ENCODE measurements at regions not wholly inside any gene's neighbourhood (a gene's known extent, or its start where the extent isn't known, plus 50 kb on each side); places are given as distances from the start of the nearest gene placed in this dataset.

GRCh38 chr3:66722675-66723074, 221.9 kb upstream of the LRIG1 start:
- no peaks in the 10 kb centered on the region for H3K9me3 Mint-ChIP-seq
- no peaks in the 10 kb centered on the region for H3K36me3 Mint-ChIP-seq (ENCODE audit: low read depth)
- peaks cover 2% of the 10 kb centered on the region for H3K27me3 Mint-ChIP-seq
- no peak overlapping the region for H3K27ac Mint-ChIP-seq
- no peaks in the 10 kb centered on the region for H3K4me1 Mint-ChIP-seq (ENCODE audit: low read depth)
- intact Hi-C loops (cut with micrococcal nuclease) = no loop called here
- DNase-seq = no peak
- ATAC-seq = no peak
- ChIA-PET POLR2A (no interaction called here), CTCF (no interaction called here)
- no peak overlapping the region for H3K4me3 Mint-ChIP-seq
- TF ChIP-seq, protein P1, sequence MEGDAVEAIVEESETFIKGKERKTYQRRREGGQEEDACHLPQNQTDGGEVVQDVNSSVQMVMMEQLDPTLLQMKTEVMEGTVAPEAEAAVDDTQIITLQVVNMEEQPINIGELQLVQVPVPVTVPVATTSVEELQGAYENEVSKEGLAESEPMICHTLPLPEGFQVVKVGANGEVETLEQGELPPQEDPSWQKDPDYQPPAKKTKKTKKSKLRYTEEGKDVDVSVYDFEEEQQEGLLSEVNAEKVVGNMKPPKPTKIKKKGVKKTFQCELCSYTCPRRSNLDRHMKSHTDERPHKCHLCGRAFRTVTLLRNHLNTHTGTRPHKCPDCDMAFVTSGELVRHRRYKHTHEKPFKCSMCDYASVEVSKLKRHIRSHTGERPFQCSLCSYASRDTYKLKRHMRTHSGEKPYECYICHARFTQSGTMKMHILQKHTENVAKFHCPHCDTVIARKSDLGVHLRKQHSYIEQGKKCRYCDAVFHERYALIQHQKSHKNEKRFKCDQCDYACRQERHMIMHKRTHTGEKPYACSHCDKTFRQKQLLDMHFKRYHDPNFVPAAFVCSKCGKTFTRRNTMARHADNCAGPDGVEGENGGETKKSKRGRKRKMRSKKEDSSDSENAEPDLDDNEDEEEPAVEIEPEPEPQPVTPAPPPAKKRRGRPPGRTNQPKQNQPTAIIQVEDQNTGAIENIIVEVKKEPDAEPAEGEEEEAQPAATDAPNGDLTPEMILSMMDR (IDR thresholded peaks at IDR 0.05) = no peak

GRCh38 chr3:66723231-66723630, 222.4 kb upstream of the LRIG1 start:
- Mint-ChIP-seq H3K4me3 (no peak overlapping the region), H3K9me3 (no peaks in the 10 kb centered on the region), H3K36me3 (ENCODE audit: low read depth) (no peaks in the 10 kb centered on the region), H3K27me3 (peaks cover 2% of the 10 kb centered on the region), H3K4me1 (ENCODE audit: low read depth) (no peaks in the 10 kb centered on the region), H3K27ac (no peak overlapping the region)
- intact Hi-C loops (cut with micrococcal nuclease) = no loop called here
- ATAC-seq (no peak), DNase-seq (no peak)
- CTCF ChIA-PET = no interaction called here
- TF ChIP-seq, protein P1 (IDR thresholded peaks at IDR 0.05) = no peak
- POLR2A ChIA-PET = no interaction called here

DNA sequence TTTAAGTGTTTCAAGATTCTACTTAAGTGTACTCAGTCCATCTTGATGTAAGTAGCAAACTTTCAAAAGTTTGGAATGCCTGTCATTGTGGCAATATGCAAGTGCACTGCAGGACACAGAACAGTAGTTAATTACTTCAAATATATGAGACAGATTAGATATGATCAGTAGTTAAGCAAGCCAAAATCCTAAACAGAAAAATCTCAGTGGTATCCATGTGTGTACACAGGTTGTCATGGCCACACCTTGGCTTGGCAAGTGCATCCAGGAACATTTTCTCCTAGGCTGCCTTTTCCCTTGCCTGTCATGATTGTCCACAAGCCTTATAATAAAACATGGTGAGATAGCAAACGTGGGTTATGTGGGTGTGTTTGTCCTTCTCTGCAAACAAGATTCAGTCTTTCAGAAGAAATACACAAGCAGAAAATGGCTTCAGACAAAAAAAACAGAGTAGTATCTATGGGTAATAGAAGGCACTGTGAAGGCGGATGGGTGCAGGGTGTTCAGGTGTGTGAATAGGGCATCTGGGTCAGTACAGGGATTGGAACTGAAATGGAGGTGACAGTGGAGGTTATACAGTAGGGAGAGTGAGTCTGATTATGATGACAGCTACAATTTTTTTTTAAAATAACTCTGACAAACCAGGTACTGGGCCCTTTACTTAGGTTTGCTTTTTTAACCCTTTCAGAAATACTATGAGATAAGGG, 229.0 kb upstream of the LRIG1 start:
- Mint-ChIP-seq H3K9me3 (no peaks in the 10 kb centered on the region), H3K27me3 (peaks cover 3% of the 10 kb centered on the region), H3K36me3 (ENCODE audit: low read depth) (no peaks in the 10 kb centered on the region), H3K4me1 (ENCODE audit: low read depth) (no peaks in the 10 kb centered on the region), H3K27ac (no peak overlapping the region), H3K4me3 (no peak overlapping the region)
- intact Hi-C loops (cut with micrococcal nuclease) = no loop called here
- ChIA-PET POLR2A (no interaction called here), CTCF (no interaction called here)
- TF ChIP-seq, protein P1 (IDR thresholded peaks at IDR 0.05) = no peak
- DNase-seq (no peak), ATAC-seq (no peak)

- ChIA-PET CTCF (no interaction called here), POLR2A (no interaction called here)
- DNase-seq (no peak), ATAC-seq (no peak)
- no peaks in the 10 kb centered on the region for H3K4me1 Mint-ChIP-seq (ENCODE audit: low read depth)
- no peak overlapping the region for H3K27ac Mint-ChIP-seq
- H3K27me3 Mint-ChIP-seq = peaks cover 2% of the 10 kb centered on the region
- no peak overlapping the region for H3K4me3 Mint-ChIP-seq
- no peaks in the 10 kb centered on the region for H3K9me3 Mint-ChIP-seq
- intact Hi-C loops (cut with micrococcal nuclease) = no loop called here
- H3K36me3 Mint-ChIP-seq (ENCODE audit: low read depth) = no peaks in the 10 kb centered on the region
- TF ChIP-seq, protein P1 (IDR thresholded peaks at IDR 0.05) = no peak
Observed at GRCh38 chr3:66738625-66739365, 238.0 kb upstream of the LRIG1 start.

GRCh38 chr3:66740260-66740659, 239.4 kb upstream of the LRIG1 start:
- H3K4me3 Mint-ChIP-seq = no peak overlapping the region
- POLR2A ChIA-PET = no interaction called here
- CTCF ChIA-PET = interaction anchor here (1.2 kb wide), 1 partner anchor 82 kb away, joined by 3 read pairs; no protein-coding TSS in a partner anchor
- H3K27ac Mint-ChIP-seq = no peak overlapping the region
- TF ChIP-seq, protein P1 (IDR thresholded peaks at IDR 0.05) = no peak
- no peaks in the 10 kb centered on the region for H3K4me1 Mint-ChIP-seq (ENCODE audit: low read depth)
- H3K27me3 Mint-ChIP-seq = peaks cover 2% of the 10 kb centered on the region
- intact Hi-C loops (cut with micrococcal nuclease) = no loop called here
- no peaks in the 10 kb centered on the region for H3K9me3 Mint-ChIP-seq
- no peak for DNase-seq
- ATAC-seq = no peak
- no peaks in the 10 kb centered on the region for H3K36me3 Mint-ChIP-seq (ENCODE audit: low read depth)

All from activated CD8-positive, alpha-beta T cell treated with anti-CD3 and anti-CD28 coated beads for 36 hours (primary cell).